Mesenchymal stem cell (in vitro differentiated cells and primary cell): ENCODE measurements at regions not wholly inside any gene's neighbourhood (a gene's known extent, or its start where the extent isn't known, plus 50 kb on each side); places are given as distances from the start of the nearest gene placed in this dataset.

Experiments
- DNase-seq: peaks from one replicate; pipeline ENCODE4 v3.0.0-alpha.2; 2013
- H2AFZ ChIP-seq: one replicate; pipeline ENCODE4 v1.6.1; 2013; ENCODE audit warnings: low read depth, mild to moderate bottlenecking, control low read depth, inconsistent platforms, low read length, moderate library complexity
- H2AK5ac ChIP-seq: 2 replicates; pipeline ENCODE4 v1.6.1; 2013; ENCODE audit warnings: low read length, moderate library complexity, mild to moderate bottlenecking, inconsistent platforms; ENCODE audit not compliant: severe bottlenecking
- H2BK120ac ChIP-seq: one replicate; pipeline ENCODE4 v1.6.1; 2013; ENCODE audit warnings: low read depth, mild to moderate bottlenecking, inconsistent platforms, low read length, moderate library complexity
- H2BK12ac ChIP-seq, 2 experiments: one replicate each; pipeline ENCODE4 v1.6.1; 2013; ENCODE audit warnings: inconsistent platforms in 2 of 2, low read length in 2 of 2, mild to moderate bottlenecking in 2 of 2, moderate library complexity in 2 of 2, control low read depth in 1 of 2
- H2BK15ac ChIP-seq: one replicate; pipeline ENCODE4 v1.6.1; 2013; ENCODE audit warnings: mild to moderate bottlenecking, low read depth, inconsistent platforms; ENCODE audit not compliant: poor library complexity, severe bottlenecking
- H2BK5ac ChIP-seq: 2 replicates; pipeline ENCODE4 v1.6.1; 2013; ENCODE audit warnings: low read depth, mild to moderate bottlenecking, low read length, control low read depth, inconsistent platforms; ENCODE audit not compliant: poor library complexity, severe bottlenecking
- H3K14ac ChIP-seq, 2 experiments: one replicate each; pipeline ENCODE4 v1.6.1; 2013; ENCODE audit warnings: inconsistent platforms in 2 of 2, low read length in 2 of 2, control low read depth in 1 of 2, mild to moderate bottlenecking in 1 of 2, moderate library complexity in 1 of 2
- H3K18ac ChIP-seq, 2 experiments: one replicate each; pipeline ENCODE4 v1.6.1; 2013; ENCODE audit warnings: inconsistent platforms in 2 of 2, low read length in 2 of 2, control low read depth in 1 of 2, low read depth in 1 of 2, mild to moderate bottlenecking in 1 of 2
- H3K23ac ChIP-seq, 2 experiments: one replicate each; pipeline ENCODE4 v1.6.1; 2013; ENCODE audit warnings: inconsistent platforms in 2 of 2, low read length in 2 of 2, mild to moderate bottlenecking in 2 of 2, moderate library complexity in 2 of 2, control low read depth in 1 of 2
- H3K27ac ChIP-seq: 2 replicates; pipeline ENCODE4 v1.5.1; 2013; ENCODE audit warnings: mild to moderate bottlenecking, moderate library complexity, low read length, control low read depth, inconsistent platforms; ENCODE audit not compliant: poor library complexity, severe bottlenecking
- H3K27me3 ChIP-seq, 2 experiments: 2 replicates each; pipeline versions ENCODE4 v1.6.1 to v1.7.0; 2013; ENCODE audit warnings: low read length in 2 of 2, mild to moderate bottlenecking in 2 of 2, moderate library complexity in 2 of 2, control low read depth in 1 of 2, inconsistent platforms in 1 of 2; ENCODE audit not compliant: control insufficient read depth in 1 of 2, insufficient read depth in 1 of 2
- H3K36me3 ChIP-seq, 2 experiments: 2 replicates each; pipeline versions ENCODE4 v1.6.1 to v1.7.0; 2013; ENCODE audit warnings: low read length in 2 of 2, control low read depth in 1 of 2, inconsistent platforms in 1 of 2, low read depth in 1 of 2, mild to moderate bottlenecking in 1 of 2; ENCODE audit not compliant: insufficient read depth in 2 of 2, control insufficient read depth in 1 of 2
- H3K4ac ChIP-seq, 2 experiments: one replicate each; pipeline ENCODE4 v1.6.1; 2013; ENCODE audit warnings: inconsistent platforms in 2 of 2, low read length in 2 of 2, mild to moderate bottlenecking in 2 of 2, moderate library complexity in 2 of 2, control low read depth in 1 of 2, low read depth in 1 of 2
- H3K4me1 ChIP-seq: 2 replicates; pipeline ENCODE4 v1.6.1; 2013; ENCODE audit warnings: low read depth, low read length, control low read depth; ENCODE audit not compliant: control insufficient read depth, insufficient read depth
- H3K4me2 ChIP-seq: 2 replicates; pipeline ENCODE4 v1.6.1; 2013; ENCODE audit warnings: low read length, mild to moderate bottlenecking, inconsistent platforms; ENCODE audit not compliant: poor library complexity, severe bottlenecking
- H3K4me3 ChIP-seq, 2 experiments: 2 replicates each; pipeline versions ENCODE4 v1.5.1 to v1.7.0; 2013; ENCODE audit warnings: low read length in 2 of 2, mild to moderate bottlenecking in 2 of 2, control low read depth in 1 of 2, low read depth in 1 of 2; ENCODE audit not compliant: insufficient read depth in 1 of 2
- H3K79me1 ChIP-seq: replicated peaks from 2 replicates; pipeline ENCODE4 v1.6.1; 2013; ENCODE audit warnings: mild to moderate bottlenecking, control low read depth, low read length, inconsistent platforms; ENCODE audit not compliant: poor library complexity, severe bottlenecking
- H3K9ac ChIP-seq: 2 replicates; pipeline ENCODE4 v1.7.0; 2013; ENCODE audit warnings: mild to moderate bottlenecking, low read length, moderate library complexity
- H3K9me3 ChIP-seq: 2 replicates; pipeline ENCODE4 v1.7.0; 2013; ENCODE audit warnings: mild to moderate bottlenecking, low read length; ENCODE audit not compliant: control insufficient read depth
- H4K8ac ChIP-seq: one replicate; pipeline ENCODE4 v1.6.1; 2013; ENCODE audit warnings: inconsistent platforms, mild to moderate bottlenecking, low read length, moderate library complexity
- H4K91ac ChIP-seq: one replicate; pipeline ENCODE4 v1.6.1; 2013; ENCODE audit warnings: mild to moderate bottlenecking, low read length, inconsistent platforms
- WGBS: methylation state at CpG from one replicate; pipeline ENCODE4 v1.1.7; 2013; ENCODE audit warnings: mixed read lengths; 5-methylcytosine and 5-hydroxymethylcytosine counted together

- Histone ChIP-seq H3K18ac (no peak overlapping the region), H3K14ac (no peak overlapping the region), H3K23ac (no peak overlapping the region), H2AK5ac (no peak overlapping the region), H2BK15ac (no peak overlapping the region), H3K4me1 (no peaks in the 10 kb centered on the region), H4K8ac (no peak overlapping the region), H2AFZ (no peak overlapping the region), H2BK5ac (no peak overlapping the region), H2BK120ac (no peak overlapping the region), H3K27ac (no peak overlapping the region), H3K9ac (no peak overlapping the region), H2BK12ac (no peak overlapping the region), H3K9me3 (no peaks in the 10 kb centered on the region), H4K91ac (no peak overlapping the region), H3K4me2 (no peak overlapping the region), H3K27me3 (peaks cover 4 to 11% of the 10 kb centered on the region in 2 experiments), H3K79me1 (no peaks in the 10 kb centered on the region), H3K4me3 (no peak overlapping the region), H3K4ac (no peak overlapping the region), H3K36me3 (no peaks in the 10 kb centered on the region)
- WGBS, result 78% methylated on average over 5 of the region's 5 CpGs
- DNase-seq, result no peak
Observed at GRCh38 chr7:22008683-22009082, 63.0 kb upstream of the CDCA7L start.

DNA sequence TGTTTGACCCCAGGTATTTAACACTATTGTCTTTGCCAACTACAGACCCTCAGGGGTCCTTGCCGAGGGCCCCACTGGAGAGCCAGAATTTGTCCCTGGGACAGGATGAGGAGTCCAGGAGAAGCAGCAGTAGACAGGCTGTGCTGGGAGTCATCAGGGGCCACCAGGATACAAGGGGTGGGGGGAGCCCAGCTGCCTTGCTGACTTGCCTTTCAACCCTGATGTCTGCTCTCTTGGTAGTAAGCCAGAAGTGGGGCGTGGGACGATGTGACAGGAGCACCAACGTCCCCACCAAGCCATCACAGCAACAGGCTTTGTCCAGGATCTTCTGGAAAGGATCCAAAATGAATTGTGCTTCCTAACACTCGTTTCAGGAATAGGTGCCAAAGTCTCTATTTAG lies 62.4 kb upstream of the CDCA7L start:
- Histone ChIP-seq H3K4ac (no peak overlapping the region), H2AFZ (no peak overlapping the region), H2BK120ac (no peak overlapping the region), H3K4me1 (no peaks in the 10 kb centered on the region), H3K4me2 (no peak overlapping the region), H4K8ac (no peak overlapping the region), H3K4me3 (no peak overlapping the region), H3K9ac (no peak overlapping the region), H2AK5ac (no peak overlapping the region), H3K18ac (no peak overlapping the region), H3K27ac (no peak overlapping the region), H3K9me3 (no peaks in the 10 kb centered on the region), H2BK12ac (no peak overlapping the region), H3K36me3 (no peaks in the 10 kb centered on the region), H4K91ac (no peak overlapping the region), H3K14ac (no peak overlapping the region), H2BK15ac (no peak overlapping the region), H3K27me3 (peaks cover 4 to 11% of the 10 kb centered on the region in 2 experiments), H3K79me1 (no peaks in the 10 kb centered on the region), H3K23ac (no peak overlapping the region), H2BK5ac (no peak overlapping the region)
- 59% methylated on average over 4 of the region's 5 CpGs for WGBS
- DNase-seq, result no peak

DNA sequence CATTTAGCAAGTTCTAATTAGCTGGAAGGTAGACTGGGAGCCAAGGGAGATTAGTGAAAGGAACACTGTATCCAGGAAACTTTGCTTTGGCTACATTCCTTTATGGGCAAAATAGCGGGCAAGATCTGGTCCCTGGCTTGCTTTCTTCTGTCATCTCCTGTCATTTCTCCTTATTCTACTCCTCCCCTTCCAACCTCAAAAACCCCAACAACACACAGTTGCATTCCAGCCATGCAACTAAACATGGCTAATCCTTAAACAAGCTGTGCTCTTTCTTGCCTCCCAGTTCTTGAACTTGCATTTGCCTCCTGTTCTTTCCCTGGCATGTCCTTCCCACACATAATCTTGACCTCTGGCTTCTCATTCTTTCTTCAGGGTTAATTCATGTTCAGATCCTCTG lies 59.5 kb upstream of the CDCA7L start:
- H4K8ac ChIP-seq, result no peak overlapping the region
- 92% methylated on average over 1 of the region's 1 CpG for WGBS

GRCh38 chr7:22002726-22003125 lies 57.0 kb upstream of the CDCA7L start:
- Histone ChIP-seq H2AK5ac (no peak overlapping the region), H3K4me1 (no peaks in the 10 kb centered on the region), H3K23ac (no peak overlapping the region), H3K18ac (no peak overlapping the region), H2BK120ac (no peak overlapping the region), H3K79me1 (no peaks in the 10 kb centered on the region), H3K4ac (no peak overlapping the region), H3K4me3 (no peak overlapping the region), H3K4me2 (no peak overlapping the region), H3K36me3 (no peaks in the 10 kb centered on the region), H3K27ac (no peak overlapping the region), H3K27me3 (no peaks in the 10 kb centered on the region), H4K91ac (no peak overlapping the region), H3K14ac (no peak overlapping the region), H3K9ac (no peak overlapping the region), H4K8ac (no peak overlapping the region), H2BK15ac (no peak overlapping the region), H2BK5ac (no peak overlapping the region), H2AFZ (no peak overlapping the region), H3K9me3 (no peaks in the 10 kb centered on the region), H2BK12ac (no peak overlapping the region)
- DNase-seq, result no peak
- 85% methylated on average over 1 of the region's 1 CpG for WGBS

More for the DNA sequence above, 59.5 kb upstream of the CDCA7L start:
- H2AK5ac ChIP-seq, result no peak overlapping the region
- no peak overlapping the region for H3K27ac ChIP-seq
- no peak for DNase-seq
- H3K36me3 ChIP-seq, result no peaks in the 10 kb centered on the region
- no peak overlapping the region for H3K9ac ChIP-seq
- H3K4me2 ChIP-seq, result no peak overlapping the region
- H3K9me3 ChIP-seq, result no peaks in the 10 kb centered on the region
- no peaks in the 10 kb centered on the region for H3K4me1 ChIP-seq
- no peak overlapping the region for H3K23ac ChIP-seq
- H3K4me3 ChIP-seq, result no peak overlapping the region
- H2AFZ ChIP-seq, result no peak overlapping the region
- H3K79me1 ChIP-seq, result no peaks in the 10 kb centered on the region
- no peak overlapping the region for H3K4ac ChIP-seq
- no peak overlapping the region for H2BK15ac ChIP-seq
- no peak overlapping the region for H3K18ac ChIP-seq
- peaks cover 4 to 11% of the 10 kb centered on the region in 2 experiments for H3K27me3 ChIP-seq
- H4K91ac ChIP-seq, result no peak overlapping the region
- no peak overlapping the region for H2BK120ac ChIP-seq
- H2BK12ac ChIP-seq, result no peak overlapping the region
- H2BK5ac ChIP-seq, result no peak overlapping the region
- H3K14ac ChIP-seq, result no peak overlapping the region
